Liver (tissue), 8 donors: ENCODE measurements at regions not wholly inside any gene's neighbourhood (a gene's known extent, or its start where the extent isn't known, plus 50 kb on each side); places are given as distances from the start of the nearest gene placed in this dataset.

Experiments
- DNase-seq: peaks from one replicate; pipeline ENCODE4 v3.0.0-alpha.2; 2017; ENCODE audit warnings: low spot score
- H3K27ac ChIP-seq, 2 donors: one replicate each; pipeline ENCODE4 v1.7.0; 2013; ENCODE audit warnings: inconsistent platforms in 2 of 2, low read length in 2 of 2, control low read depth in 1 of 2, low read depth in 1 of 2, mild to moderate bottlenecking in 1 of 2
- H3K27me3 ChIP-seq, 4 donors: one replicate each; pipeline versions ENCODE4 v1.6.1 to v1.7.0; 2013; ENCODE audit warnings: low read length in 3 of 4, inconsistent platforms in 1 of 4, mild to moderate bottlenecking in 1 of 4, moderate library complexity in 1 of 4; ENCODE audit not compliant: control insufficient read depth in 4 of 4, insufficient read depth in 4 of 4
- H3K36me3 ChIP-seq, 4 donors: one replicate each; pipeline versions ENCODE4 v1.6.1 to v1.7.0; 2013; ENCODE audit warnings: low read length in 3 of 4, mild to moderate bottlenecking in 3 of 4, low read depth in 1 of 4, moderate library complexity in 1 of 4; ENCODE audit not compliant: control insufficient read depth in 4 of 4, insufficient read depth in 3 of 4
- H3K4me1 ChIP-seq, 4 donors: one replicate each; pipeline versions ENCODE4 v1.6.1 to v1.7.0; 2013; ENCODE audit warnings: low read length in 3 of 4, mild to moderate bottlenecking in 3 of 4, moderate library complexity in 1 of 4; ENCODE audit not compliant: control insufficient read depth in 4 of 4, insufficient read depth in 4 of 4
- H3K4me3 ChIP-seq, 3 donors: one replicate each; pipeline versions ENCODE4 v1.6.1 to v1.7.0; 2013; ENCODE audit warnings: low read length in 3 of 3, control low read depth in 1 of 3, low read depth in 1 of 3, mild to moderate bottlenecking in 1 of 3
- H3K9ac ChIP-seq, 2 donors: one replicate each; pipeline ENCODE4 v1.7.0; 2013; ENCODE audit warnings: low read length in 2 of 2, mild to moderate bottlenecking in 2 of 2, moderate library complexity in 2 of 2, control low read depth in 1 of 2, low read depth in 1 of 2
- H3K9me3 ChIP-seq, 4 donors: one replicate each; pipeline versions ENCODE4 v1.6.1 to v1.7.0; 2013; ENCODE audit warnings: low read length in 3 of 4; ENCODE audit not compliant: control insufficient read depth in 4 of 4
- EGR1 ChIP-seq, 2 donors: IDR thresholded peaks; 2 replicates each; pipeline ENCODE4 v1.6.1; 2016 to 2018; ENCODE audit warnings: antibody characterized with exemption in 2 of 2, low read depth in 2 of 2
- FOXA1 ChIP-seq: IDR thresholded peaks from 2 replicates; pipeline ENCODE4 v1.6.1; 2016; ENCODE audit warnings: antibody characterized with exemption
- FOXA2 ChIP-seq: IDR thresholded peaks from 2 replicates; pipeline ENCODE4 v1.6.1; 2016; ENCODE audit warnings: antibody characterized with exemption
- GABPA ChIP-seq, 2 donors: IDR thresholded peaks in 1 of 2; conservative IDR thresholded peaks in 1 of 2; 2 replicates each; pipeline ENCODE4 v1.6.1; 2016; ENCODE audit warnings: antibody characterized with exemption in 2 of 2, mild to moderate bottlenecking in 1 of 2, moderate library complexity in 1 of 2
- HNF4A ChIP-seq, 2 donors: conservative IDR thresholded peaks; 2 replicates each; pipeline ENCODE4 v1.6.1; 2016; ENCODE audit warnings: antibody characterized with exemption in 2 of 2, mild to moderate bottlenecking in 2 of 2
- HNF4G ChIP-seq: IDR thresholded peaks from 2 replicates; pipeline ENCODE4 v1.6.1; 2016; ENCODE audit warnings: antibody characterized with exemption
- JUND ChIP-seq, 2 donors: IDR thresholded peaks; 2 replicates each; pipeline ENCODE4 v1.6.1; 2016; ENCODE audit warnings: antibody characterized with exemption in 2 of 2
- NR2F2 ChIP-seq: IDR thresholded peaks from 2 replicates; pipeline ENCODE4 v1.6.1; 2016; ENCODE audit warnings: antibody characterized with exemption
- RAD21 ChIP-seq, 2 donors: IDR thresholded peaks; 2 replicates each; pipeline ENCODE4 v1.6.1; 2016; ENCODE audit warnings: antibody characterized with exemption in 2 of 2, mild to moderate bottlenecking in 2 of 2
- RXRA ChIP-seq, 2 donors: IDR thresholded peaks; 2 replicates each; pipeline ENCODE4 v1.6.1; 2017 to 2018; ENCODE audit warnings: antibody characterized with exemption in 2 of 2, mild to moderate bottlenecking in 1 of 2
- SP1 ChIP-seq: IDR thresholded peaks from 2 replicates; pipeline ENCODE4 v1.6.1; 2018; ENCODE audit warnings: antibody characterized with exemption, mild to moderate bottlenecking
- TAF1 ChIP-seq: conservative IDR thresholded peaks from 2 replicates; pipeline ENCODE4 v1.6.1; 2016; ENCODE audit warnings: antibody characterized with exemption, mild to moderate bottlenecking
- YY1 ChIP-seq: IDR thresholded peaks from 2 replicates; pipeline ENCODE4 v1.6.1; 2016; ENCODE audit warnings: antibody characterized with exemption, mild to moderate bottlenecking
- WGBS: extraction: QIAGEN DNeasy Blood & Tissue Kit; methylation state at CpG from one replicate; pipeline ENCODE4 v1.1.7; 2013; 5-methylcytosine and 5-hydroxymethylcytosine counted together
- TF ChIP-seq, protein P1 (sequence below): IDR thresholded peaks from 2 replicates; pipeline ENCODE4 v1.6.1; 2016; ENCODE audit warnings: antibody characterized with exemption
- TF ChIP-seq, protein P2 (sequence below): IDR thresholded peaks from 2 replicates; pipeline ENCODE4 v1.6.1; 2016; ENCODE audit warnings: antibody characterized with exemption
- TF ChIP-seq, protein P3 (sequence below): fragments of 150-350 bp; IDR thresholded peaks from 2 replicates; pipeline ENCODE4 v1.5.1; 2017; ENCODE audit warnings: improper control_type of control experiment, low read depth, low read length; ENCODE audit not compliant: missing input control
- TF ChIP-seq, protein P4 (sequence below): IDR thresholded peaks from 2 replicates; pipeline ENCODE4 v1.6.1; 2016; ENCODE audit warnings: antibody characterized with exemption
- TF ChIP-seq, protein P5 (sequence below): IDR thresholded peaks from 2 replicates; pipeline ENCODE4 v1.6.1; 2016; ENCODE audit warnings: antibody characterized with exemption, mild to moderate bottlenecking
- donor health status: healthy.
- donor health status: healthy.
- donor health status: healthy.
- donor health status: healthy.
- donor health status: healthy.

DNA sequence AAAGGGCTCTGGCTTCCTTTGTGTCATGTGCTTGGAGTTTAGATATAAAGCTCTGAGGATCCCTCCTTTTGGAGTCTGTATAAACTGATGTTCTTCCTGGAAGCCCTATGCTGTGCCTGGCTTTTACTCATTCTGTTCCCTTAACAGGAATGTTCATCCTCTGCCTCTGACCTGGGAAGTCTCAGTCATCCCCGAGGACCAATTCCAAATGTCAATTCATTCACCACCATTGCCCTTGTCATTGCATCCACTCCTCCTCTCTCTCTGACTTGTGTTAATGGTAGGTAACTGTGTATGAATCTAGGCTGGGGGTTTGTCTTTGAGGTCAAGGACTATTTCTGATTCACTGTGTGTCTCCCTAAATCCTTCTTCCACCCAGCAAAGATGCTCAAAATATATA lies 204.2 kb upstream of the CAMK1G start:
- DNase-seq: no peak
- WGBS: 67% methylated on average over 1 of the region's 1 CpG
- Histone ChIP-seq H3K4me3 (no peak overlapping the region), H3K9ac (no peak overlapping the region), H3K9me3 (no peaks in the 10 kb centered on the region), H3K36me3 (no peaks in the 10 kb centered on the region), H3K4me1 (no peaks in the 10 kb centered on the region), H3K27ac (no peak overlapping the region), H3K27me3 (no peaks in the 10 kb centered on the region)
- TF ChIP-seq YY1: no peak
- no peak for TF ChIP-seq HNF4A (conservative IDR thresholded peaks at IDR 0.05)
- TF ChIP-seq SP1: no peak
- TF ChIP-seq, protein P1, sequence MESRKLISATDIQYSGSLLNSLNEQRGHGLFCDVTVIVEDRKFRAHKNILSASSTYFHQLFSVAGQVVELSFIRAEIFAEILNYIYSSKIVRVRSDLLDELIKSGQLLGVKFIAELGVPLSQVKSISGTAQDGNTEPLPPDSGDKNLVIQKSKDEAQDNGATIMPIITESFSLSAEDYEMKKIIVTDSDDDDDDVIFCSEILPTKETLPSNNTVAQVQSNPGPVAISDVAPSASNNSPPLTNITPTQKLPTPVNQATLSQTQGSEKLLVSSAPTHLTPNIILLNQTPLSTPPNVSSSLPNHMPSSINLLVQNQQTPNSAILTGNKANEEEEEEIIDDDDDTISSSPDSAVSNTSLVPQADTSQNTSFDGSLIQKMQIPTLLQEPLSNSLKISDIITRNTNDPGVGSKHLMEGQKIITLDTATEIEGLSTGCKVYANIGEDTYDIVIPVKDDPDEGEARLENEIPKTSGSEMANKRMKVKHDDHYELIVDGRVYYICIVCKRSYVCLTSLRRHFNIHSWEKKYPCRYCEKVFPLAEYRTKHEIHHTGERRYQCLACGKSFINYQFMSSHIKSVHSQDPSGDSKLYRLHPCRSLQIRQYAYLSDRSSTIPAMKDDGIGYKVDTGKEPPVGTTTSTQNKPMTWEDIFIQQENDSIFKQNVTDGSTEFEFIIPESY: no peak
- TF ChIP-seq, protein P2, sequence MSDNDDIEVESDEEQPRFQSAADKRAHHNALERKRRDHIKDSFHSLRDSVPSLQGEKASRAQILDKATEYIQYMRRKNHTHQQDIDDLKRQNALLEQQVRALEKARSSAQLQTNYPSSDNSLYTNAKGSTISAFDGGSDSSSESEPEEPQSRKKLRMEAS: no peak
- no peak for TF ChIP-seq EGR1 (IDR thresholded peaks at IDR 0.05; ENCODE audit: low read depth in 2 of 2)
- no peak for TF ChIP-seq RAD21 (IDR thresholded peaks at IDR 0.05)
- no peak for TF ChIP-seq TAF1
- no peak for TF ChIP-seq NR2F2
- no peak for TF ChIP-seq FOXA1
- no peak for TF ChIP-seq RXRA (IDR thresholded peaks at IDR 0.05)
- no peak for TF ChIP-seq JUND (IDR thresholded peaks at IDR 0.05)
- no peak for TF ChIP-seq HNF4G
- TF ChIP-seq, protein P3, sequence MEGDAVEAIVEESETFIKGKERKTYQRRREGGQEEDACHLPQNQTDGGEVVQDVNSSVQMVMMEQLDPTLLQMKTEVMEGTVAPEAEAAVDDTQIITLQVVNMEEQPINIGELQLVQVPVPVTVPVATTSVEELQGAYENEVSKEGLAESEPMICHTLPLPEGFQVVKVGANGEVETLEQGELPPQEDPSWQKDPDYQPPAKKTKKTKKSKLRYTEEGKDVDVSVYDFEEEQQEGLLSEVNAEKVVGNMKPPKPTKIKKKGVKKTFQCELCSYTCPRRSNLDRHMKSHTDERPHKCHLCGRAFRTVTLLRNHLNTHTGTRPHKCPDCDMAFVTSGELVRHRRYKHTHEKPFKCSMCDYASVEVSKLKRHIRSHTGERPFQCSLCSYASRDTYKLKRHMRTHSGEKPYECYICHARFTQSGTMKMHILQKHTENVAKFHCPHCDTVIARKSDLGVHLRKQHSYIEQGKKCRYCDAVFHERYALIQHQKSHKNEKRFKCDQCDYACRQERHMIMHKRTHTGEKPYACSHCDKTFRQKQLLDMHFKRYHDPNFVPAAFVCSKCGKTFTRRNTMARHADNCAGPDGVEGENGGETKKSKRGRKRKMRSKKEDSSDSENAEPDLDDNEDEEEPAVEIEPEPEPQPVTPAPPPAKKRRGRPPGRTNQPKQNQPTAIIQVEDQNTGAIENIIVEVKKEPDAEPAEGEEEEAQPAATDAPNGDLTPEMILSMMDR: no peak
- TF ChIP-seq, protein P4, sequence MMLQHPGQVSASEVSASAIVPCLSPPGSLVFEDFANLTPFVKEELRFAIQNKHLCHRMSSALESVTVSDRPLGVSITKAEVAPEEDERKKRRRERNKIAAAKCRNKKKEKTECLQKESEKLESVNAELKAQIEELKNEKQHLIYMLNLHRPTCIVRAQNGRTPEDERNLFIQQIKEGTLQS: no peak
- TF ChIP-seq, protein P5, sequence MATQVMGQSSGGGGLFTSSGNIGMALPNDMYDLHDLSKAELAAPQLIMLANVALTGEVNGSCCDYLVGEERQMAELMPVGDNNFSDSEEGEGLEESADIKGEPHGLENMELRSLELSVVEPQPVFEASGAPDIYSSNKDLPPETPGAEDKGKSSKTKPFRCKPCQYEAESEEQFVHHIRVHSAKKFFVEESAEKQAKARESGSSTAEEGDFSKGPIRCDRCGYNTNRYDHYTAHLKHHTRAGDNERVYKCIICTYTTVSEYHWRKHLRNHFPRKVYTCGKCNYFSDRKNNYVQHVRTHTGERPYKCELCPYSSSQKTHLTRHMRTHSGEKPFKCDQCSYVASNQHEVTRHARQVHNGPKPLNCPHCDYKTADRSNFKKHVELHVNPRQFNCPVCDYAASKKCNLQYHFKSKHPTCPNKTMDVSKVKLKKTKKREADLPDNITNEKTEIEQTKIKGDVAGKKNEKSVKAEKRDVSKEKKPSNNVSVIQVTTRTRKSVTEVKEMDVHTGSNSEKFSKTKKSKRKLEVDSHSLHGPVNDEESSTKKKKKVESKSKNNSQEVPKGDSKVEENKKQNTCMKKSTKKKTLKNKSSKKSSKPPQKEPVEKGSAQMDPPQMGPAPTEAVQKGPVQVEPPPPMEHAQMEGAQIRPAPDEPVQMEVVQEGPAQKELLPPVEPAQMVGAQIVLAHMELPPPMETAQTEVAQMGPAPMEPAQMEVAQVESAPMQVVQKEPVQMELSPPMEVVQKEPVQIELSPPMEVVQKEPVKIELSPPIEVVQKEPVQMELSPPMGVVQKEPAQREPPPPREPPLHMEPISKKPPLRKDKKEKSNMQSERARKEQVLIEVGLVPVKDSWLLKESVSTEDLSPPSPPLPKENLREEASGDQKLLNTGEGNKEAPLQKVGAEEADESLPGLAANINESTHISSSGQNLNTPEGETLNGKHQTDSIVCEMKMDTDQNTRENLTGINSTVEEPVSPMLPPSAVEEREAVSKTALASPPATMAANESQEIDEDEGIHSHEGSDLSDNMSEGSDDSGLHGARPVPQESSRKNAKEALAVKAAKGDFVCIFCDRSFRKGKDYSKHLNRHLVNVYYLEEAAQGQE: no peak
- TF ChIP-seq FOXA2: no peak
- no peak for TF ChIP-seq GABPA (IDR thresholded peaks at IDR 0.05 in 1 of 2, conservative IDR thresholded peaks at IDR 0.05 in 1 of 2)

DNA sequence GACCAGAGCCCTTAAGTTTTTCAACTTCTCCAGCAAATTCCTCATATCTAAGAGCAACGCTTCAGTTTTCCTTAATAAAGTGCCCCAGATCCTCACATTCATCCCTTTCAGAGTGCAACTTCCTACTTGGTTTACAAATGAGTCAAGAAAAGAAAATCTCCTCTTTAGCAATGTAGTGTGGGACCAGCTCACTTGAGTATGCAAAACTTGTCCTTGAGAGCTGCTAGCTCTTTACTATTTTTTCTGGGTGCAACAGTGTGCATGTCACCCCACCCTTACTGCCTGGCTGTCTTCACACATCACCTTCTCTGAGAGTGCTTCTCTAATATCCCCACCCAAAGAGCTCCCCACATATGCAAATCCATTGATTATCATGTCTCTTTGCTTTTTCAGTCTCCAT lies 203.1 kb upstream of the CAMK1G start:
- Histone ChIP-seq H3K27me3 (no peaks in the 10 kb centered on the region), H3K9me3 (no peaks in the 10 kb centered on the region), H3K4me3 (no peak overlapping the region), H3K27ac (no peak overlapping the region), H3K4me1 (no peaks in the 10 kb centered on the region), H3K36me3 (no peaks in the 10 kb centered on the region), H3K9ac (no peak overlapping the region)
- TF ChIP-seq HNF4G: no peak
- 72% methylated on average over 1 of the region's 1 CpG for WGBS
- DNase-seq: no peak
